G401 (cell line): ENCODE measurements at regions not wholly inside any gene's neighbourhood (a gene's known extent, or its start where the extent isn't known, plus 50 kb on each side); places are given as distances from the start of the nearest gene placed in this dataset.

Source experiments
- DNase-seq: peaks from one replicate; pipeline ENCODE4 v3.0.0-alpha.2; 2015; ENCODE audit warnings: low spot score
- in situ Hi-C: cut with HindIII; loops from 2 replicates; pipeline ENCODE4 v1.10.0; 2016; ENCODE audit warnings: low sequenced_read_pairs, mixed read lengths

DNA sequence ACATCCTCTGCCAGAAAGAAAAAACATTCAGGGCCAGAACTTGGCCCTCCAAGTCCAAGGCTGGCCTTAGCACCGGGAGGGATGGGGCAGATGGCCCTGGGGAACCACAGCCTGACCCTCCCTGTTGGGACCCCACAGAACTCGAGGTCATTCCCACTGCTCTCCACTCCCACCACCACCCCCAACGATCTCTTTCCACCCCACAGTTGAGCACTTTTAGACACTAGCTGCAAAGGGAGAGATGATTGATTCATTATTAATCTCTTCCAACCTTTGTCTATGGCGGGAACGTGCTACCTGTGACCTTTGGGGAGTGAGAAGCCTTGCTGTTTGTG lies 869.7 kb downstream of the BRD1 start:
- DNase-seq = no peak
- in situ Hi-C loops = no loop called here

DNA sequence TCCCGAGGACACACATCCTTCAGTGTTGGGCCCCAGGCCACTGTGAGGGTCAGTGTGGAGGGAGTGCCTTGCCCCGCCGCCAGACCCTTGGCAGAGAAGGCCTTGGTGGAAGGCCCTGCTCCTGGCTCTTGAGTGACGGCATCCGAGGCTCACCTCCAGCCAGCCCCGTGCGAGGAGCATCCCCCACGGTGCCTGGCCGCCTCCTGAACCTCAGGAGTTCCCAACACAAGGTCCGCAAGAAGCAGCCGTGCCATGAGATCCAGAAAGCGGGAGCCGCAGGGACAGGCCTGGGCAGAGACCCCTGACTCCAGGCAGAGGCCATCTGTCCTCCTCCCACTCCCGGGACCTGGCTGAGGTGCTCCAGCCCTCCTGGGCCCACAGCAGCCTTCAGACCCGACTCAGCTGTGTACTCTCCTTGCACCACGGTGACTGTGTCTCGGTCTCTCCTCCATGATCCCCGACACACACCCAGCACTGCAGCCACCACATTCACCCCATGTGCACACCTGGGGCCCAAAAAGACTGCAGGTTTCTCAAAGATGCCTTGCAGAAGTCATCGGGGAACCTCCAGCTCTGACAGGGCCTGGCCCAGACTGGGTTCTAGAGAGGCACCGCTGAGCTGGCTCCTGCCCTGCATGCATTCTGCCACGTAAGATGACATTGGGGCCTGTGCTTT lies 870.2 kb downstream of the BRD1 start:
- no peak for DNase-seq
- in situ Hi-C loops = no loop called here

DNA sequence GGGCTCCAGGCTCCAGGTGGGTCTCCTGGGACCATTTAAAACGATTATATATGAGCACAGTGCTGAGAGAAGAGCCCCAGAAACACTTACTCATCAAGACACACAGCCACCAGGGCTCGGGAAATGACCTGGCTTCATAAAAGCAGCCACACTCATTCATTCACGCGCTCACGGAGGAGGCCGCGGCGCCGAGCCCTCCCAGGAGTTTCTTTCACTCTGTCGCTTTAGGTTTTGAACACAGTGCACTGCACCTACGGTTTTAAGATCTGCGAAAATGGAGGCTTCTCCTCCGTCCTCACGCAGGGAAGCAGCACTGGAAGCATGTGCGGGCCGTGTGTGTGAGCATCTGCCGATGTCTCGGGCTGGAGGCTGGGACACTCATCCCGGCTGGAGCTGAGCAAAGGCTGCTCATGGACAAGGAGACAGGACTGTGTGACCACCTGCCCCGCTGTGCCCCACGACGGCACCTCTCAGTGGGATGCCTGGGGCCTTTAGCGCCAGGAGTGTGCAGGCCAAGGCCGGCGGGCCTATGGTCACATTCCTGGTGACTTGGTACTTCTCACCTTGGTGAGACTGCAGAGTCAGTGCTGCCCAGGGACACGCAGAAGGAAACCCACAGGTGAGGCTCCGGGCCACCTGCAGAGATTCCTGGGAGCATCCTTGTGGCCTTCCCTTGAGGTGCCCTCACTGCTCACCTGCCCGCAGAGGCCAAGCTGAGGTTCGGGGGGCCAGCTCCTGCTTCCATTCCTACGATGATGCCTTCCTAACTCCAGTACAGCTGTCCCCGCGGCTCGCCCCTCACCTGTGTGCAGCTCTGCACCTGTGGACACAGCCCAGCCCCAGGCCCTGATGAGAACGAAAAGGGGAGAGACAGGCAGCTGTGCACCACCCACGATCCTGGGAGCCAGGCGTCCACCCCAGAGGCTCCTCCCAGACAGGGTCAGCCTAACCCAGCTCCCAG lies 872.0 kb downstream of the BRD1 start:
- no peak for DNase-seq
- in situ Hi-C loops = no loop called here

DNA sequence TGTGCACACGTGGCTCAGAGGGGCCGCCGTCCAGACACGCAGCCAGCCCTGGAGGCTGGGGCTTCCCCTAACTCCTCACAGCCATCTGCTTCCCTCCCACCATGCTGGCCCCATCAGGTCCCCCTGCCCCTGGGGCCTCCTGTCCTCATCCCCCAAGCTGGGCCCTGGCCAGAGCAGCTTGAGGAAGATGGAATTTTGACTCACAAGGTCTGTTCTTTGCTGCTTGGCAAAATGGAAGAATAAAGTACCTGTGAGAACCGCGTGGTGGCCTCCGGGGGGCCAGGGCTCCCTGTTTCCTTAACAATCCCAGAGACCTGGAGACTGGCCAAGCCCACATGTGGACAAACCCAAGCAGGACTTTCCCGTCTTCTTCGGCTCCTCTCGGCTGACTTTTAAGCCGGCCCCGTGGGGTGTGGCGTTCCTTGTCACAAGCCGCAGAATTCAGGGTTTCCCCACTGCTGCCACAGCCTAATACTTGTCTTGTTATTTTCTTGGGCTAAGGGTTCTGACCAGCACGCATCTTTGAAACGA lies 872.8 kb downstream of the BRD1 start:
- in situ Hi-C loops = no loop called here
- DNase-seq = no peak

DNA sequence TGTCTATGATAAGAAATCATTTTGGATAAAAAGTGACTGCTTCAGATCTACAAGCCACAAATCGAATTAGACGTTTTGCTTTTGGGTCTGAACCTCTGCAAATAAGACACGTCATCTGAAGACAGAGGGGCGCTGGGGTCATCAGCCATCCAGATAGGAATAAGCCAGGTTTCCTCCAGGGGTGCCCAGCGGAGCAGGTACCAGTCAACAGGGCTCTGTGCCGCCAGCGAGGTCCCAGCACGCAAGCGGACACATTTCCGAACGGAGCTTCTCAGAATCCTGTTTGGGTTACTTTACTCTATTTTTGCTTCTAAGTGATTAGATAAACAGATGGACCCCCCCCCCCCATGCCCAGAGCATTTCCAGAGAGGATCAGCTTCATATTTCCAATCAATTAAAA lies 873.8 kb downstream of the BRD1 start:
- DNase-seq = no peak
- in situ Hi-C loops = no loop called here

DNA sequence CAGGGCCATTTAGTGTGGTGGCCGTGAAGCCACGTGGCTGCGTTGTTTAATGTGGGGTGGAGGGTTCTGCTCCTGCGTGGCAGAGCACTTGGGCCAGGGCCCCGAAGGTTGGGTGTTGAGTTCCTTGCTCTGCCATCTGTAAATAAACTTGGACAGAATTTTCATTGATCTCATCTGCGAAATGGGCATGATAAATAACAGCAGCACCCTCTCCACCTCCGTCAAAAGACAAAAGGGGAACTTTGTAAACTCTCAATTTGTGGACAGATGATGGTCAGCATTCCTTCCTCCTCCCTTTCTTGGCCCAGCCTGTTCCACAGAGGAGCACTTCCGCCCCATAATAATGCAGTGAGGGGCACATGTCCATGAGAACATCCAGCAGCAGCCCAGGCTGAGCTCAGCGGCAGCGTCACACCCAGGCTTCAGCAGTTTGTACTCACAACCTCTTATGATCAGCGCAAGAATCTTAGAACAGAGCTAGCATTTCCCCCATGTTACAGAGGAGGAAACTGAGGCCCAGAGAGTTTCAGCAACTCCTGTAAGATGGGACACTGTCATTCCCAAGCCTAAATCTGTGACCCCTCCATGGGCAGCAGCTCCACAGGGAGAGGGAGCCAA lies 874.5 kb downstream of the BRD1 start:
- DNase-seq = no peak
- in situ Hi-C loops = no loop called here

DNA sequence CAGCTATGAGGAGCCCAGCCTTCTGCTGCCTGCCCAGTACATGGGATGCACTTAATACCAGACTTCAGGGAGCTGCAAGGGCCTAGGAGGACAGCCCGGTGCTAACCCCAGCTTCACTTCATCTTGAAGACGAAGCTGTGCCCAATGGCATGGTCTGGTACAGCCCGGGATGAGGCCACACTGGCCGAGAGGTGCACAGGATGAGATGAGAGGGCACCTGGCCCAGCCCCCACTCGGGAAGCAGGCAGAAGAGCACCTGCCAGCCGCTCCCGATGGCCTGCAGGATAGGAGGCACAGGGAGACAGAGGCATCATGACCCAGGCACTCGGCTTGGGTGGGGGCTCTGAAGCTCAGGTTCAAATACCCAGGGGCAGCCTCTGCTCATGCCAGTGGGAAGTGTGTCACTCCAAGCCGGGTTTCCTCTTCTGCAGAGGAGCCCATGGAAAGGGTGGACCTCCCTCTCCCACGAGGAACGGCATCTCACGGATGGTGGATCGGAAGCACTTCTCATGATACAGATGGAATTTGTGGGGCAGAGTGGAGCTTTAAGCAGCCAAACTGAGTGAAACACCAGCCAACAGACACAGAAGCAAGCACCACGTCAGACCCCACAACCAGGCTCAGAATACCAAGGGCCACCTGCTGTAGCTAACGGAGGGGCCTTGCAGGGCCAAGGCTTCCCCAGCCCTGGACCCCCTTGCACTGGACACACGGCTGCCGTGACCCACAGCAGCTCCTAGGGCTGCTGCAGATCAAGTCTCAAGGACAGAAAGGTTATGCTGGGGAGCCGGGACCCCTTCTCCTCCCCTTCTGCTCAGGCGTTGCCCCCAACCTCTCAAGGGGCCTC lies 875.2 kb downstream of the BRD1 start:
- DNase-seq = no peak
- in situ Hi-C loops = no loop called here

DNA sequence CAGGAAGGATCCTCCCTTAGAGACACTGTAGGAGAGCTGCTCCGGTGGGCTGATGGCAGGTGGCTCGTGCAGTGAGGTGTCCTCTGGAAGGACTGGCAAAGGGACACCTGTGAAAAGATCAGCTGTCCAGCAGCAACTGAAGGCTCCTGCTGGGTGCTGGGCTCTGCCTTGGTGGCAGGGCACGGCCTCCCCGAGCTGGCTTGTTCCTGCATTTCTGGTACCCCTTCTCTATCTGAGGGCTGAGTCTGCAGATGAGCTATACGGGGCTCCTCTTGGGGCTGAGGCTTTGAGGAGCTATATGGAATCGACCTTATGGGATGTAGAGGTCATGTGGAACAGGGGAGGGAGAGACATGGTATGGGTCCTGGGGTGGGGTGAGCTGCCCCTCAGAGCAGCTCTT lies 875.8 kb downstream of the BRD1 start:
- DNase-seq = no peak
- in situ Hi-C loops = no loop called here

DNA sequence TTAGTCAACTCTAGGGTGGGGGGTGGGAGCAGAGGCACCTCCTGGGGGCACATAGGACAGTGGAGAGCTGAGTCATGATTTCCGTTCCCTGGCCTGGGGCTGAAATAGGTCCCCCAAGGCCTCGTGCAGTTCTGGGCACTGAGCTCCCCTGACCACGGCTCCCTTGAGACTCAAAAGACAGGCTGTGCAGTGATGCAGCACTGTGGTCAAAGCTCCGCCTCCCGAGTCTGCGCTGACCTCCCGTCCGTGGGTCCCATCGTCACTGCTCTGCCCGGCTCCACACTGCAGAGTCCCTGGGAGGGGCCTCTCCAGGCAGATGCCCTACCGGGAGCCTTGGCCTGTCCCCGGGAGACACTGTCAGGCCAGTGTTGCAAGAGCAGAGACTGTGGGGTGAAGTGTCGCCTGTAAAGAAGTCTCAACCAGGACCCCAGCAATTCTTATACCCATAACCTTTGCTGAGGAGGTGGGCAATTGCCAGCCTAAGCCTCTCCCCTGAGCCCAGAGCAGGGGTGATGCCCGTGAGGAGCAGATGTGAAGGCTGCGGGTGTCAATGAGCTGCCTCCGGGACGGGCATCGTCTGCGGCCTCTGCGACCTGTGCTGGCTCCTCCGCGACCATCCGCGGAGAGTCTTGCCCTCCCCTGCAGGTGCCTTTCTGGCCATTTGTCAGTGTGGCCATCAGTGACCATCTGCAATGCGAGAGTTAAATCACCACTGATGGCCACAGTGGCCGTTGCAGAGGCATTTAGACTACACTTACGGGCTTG lies 877.3 kb downstream of the BRD1 start:
- in situ Hi-C loops = no loop called here
- no peak for DNase-seq

DNA sequence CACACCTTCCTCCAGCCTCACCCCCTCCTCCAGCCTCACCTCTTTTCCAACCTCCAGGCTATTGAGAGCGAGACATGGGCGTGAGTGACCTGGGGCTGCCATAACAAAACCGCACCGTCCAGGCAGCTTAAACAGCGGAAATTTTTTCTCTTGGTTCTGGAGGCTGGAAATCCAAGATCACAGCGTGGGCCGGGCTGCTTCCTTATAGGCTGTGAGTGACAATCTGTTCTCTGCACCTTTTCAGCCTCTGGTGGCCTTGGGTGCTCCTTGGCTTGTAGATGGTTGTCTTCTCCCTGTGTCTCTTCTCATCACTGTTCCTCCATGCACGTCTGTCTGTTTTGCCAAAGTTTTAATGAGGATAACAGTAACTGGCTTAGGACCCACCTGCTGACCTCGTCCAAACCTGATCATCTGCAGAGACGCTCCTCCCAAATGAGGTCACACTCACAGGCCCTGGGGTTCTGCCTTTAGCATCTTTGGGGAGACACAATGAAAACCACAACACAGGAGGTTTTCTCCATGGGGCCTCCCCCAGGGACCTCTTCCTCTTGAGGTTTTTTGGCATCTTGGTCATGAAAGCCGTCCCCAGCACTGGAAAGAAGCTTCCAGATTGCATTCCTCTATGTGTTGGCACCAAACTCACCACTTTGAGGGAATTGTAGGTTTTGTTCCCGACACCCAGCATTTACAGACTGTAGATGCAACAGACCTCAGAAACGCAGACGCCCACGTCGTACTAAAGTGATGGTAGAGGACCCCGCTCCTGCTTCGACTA lies 878.1 kb downstream of the BRD1 start:
- in situ Hi-C loops = no loop called here
- DNase-seq = no peak

DNA sequence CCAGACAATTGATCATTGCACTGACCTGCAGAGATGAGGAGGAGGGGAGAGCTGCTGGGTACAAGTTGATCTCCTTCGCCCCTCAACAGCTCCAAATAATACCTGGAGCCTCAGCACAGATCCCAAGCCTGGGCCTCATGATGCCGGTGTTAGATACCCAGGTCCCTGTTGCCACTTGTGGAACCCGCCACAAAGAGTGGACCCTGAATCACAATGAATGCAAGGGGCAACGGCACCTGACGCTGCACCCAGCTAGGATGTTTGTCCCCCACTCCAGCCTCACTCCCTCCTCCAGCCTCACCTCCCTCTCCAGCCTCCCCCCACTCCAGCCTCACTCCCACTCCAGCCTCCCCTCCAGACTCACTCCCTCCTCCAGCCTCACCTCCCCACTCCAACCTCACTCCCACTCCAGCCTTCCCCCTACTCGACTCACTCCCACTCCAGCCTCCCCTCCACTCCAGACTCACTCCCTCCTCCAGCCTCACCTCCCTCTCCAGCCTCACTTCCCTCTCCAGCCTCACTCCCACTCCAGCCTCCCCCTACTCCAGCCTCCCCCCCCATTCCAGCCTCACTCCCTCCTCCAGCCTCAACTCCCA lies 879.0 kb downstream of the BRD1 start:
- in situ Hi-C loops = no loop called here
- no peak for DNase-seq

DNA sequence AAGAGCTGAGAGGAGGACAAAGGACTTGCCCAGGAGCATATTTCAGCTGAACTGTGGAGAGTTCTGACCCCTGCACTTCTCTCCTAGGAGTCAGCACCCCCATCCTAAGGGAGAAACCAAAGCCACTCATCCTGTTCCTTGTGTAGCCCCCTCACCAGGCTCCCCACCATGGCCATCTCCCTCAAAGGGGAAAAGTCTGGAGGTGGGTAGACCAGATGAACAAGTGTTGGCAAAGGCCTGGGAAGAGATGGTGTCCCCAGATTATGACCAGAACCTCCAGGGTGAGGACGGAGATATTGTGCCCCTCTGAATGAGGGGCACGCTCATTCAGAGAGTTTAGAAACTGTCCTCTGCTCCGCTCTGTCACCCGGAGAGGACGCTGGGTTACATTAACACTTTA lies 880.0 kb downstream of the BRD1 start:
- in situ Hi-C loops = no loop called here
- DNase-seq = no peak

DNA sequence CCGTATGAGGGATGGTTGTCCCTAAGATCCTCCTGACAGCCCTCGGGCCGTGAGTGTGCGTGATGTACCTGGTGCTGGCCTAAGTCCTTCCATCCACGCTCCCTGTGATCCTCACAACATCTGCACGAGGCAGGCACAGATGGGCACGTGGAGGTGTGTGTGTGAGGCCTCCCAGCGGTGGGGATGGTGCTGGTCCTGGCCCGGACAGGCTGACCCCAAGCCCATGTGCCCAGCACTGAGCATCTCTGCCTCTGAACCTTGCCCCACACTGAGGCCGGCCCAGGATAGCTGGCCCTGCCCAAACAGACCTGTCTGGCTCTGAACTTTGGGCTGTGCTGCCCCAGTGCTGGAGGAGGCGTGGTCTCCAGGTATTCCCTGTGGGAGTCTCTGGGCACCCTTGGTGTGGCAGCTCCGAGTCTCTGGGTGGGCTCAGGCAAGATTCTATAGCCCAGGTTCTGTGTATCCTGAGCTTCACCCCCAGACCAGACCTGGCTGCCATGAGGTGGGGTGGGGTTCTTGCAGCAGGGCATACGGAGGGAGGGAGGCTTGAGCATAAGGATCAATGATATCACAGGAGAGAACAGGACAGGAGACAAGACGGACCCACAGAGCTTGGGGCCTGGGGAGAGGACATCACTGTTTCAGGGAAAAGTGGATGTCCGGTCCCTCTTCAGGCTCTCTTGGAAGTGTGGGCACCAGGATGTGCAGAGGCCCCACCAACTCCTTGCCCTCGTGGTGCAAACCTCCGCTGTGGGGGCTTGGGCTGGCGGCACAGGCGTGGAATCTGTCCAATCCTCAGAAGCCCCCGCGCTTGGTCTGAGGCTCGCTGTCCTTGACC lies 881.8 kb downstream of the BRD1 start:
- in situ Hi-C loops = no loop called here
- no peak for DNase-seq

DNA sequence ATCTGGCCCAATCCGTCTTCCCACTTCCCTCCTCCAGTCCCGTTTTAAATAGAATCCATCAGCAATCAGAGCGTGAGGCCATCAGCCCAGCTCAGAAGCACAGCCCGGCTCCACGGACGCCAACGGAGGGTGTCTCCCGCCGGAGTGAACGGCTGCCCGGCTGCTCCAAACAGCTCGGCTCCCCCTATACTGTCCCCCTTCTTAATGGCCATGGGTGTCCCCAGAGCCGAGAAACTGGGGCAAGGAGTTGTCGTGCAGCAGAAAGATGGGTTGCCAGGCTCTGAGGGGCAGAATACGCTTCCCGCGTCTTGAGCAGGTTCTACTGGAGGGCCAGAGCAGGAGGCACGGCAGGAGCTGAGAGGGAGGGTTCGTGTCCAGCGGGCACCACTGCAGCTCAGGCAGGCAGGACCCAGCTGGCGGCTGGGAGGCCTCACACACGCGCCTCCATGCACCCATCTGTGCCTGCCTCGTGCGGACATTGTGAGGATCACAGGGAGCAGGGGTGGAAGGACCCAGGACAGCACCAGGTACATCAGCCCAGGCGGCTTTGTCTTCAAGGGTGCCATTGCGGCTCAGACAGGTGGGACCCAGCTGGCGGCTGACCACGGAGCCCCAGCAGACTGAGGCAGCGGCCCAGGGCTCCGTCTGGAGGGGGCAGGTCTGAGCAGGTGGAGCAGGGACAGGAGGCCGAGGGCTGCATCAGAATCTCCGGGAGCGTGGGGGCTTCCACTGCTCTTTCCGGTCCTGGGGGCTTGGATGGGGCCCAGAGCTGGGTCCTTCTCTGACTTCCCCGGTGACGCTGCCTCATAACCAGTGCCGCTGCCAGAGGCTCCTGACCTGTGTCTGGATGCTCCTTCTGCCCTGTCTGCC lies 882.7 kb downstream of the BRD1 start:
- no peak for DNase-seq
- in situ Hi-C loops = no loop called here

DNA sequence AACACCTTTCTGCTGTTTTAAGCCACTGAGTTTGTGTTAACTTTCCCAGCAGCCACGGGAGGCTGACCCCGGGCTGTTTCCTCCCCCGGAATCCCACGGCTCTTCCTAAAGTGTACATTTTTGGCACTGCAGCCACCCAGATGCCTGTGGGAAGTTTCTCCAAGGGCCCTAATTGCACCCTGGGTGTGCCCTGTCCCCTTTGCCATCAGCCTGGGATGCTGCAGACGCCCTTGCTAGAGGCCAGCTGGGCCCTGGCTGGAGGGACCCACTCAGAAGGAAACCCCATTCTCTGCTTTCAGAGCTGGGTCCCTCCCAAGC lies 883.3 kb downstream of the BRD1 start:
- in situ Hi-C loops = no loop called here
- no peak for DNase-seq
